ENCODE measurements at regions not wholly inside any gene's neighbourhood (a gene's known extent, or its start where the extent isn't known, plus 50 kb on each side); places are given as distances from the start of the nearest gene placed in this dataset.

GRCh38 chr2:183487326-183487725 lies 363.1 kb downstream of the NUP35 start:
- no peak overlapping the region for H3K4me3 ChIP-seq (replicated peaks in 1 of 2; ENCODE audit: low read depth in 2 of 2, low read length in 2 of 2)
- TF ChIP-seq CTCF (IDR thresholded peaks at IDR 0.05; ENCODE audit: low read depth, low read length) = no peak
- DNase-seq (ENCODE audit: low read depth in 2 of 2) = no peak

GRCh38 chr2:183488421-183488820 lies 364.2 kb downstream of the NUP35 start:
- DNase-seq (ENCODE audit: low read depth in 2 of 2) = no peak
- no peak for TF ChIP-seq CTCF (IDR thresholded peaks at IDR 0.05; ENCODE audit: low read depth, low read length)

GRCh38 chr2:183490489-183490888 lies 366.2 kb downstream of the NUP35 start:
- H3K4me3 ChIP-seq (replicated peaks in 1 of 2; ENCODE audit: low read depth in 2 of 2, low read length in 2 of 2) = no peak overlapping the region
- no peak for DNase-seq (ENCODE audit: low read depth in 2 of 2)
- no peak for TF ChIP-seq CTCF (IDR thresholded peaks at IDR 0.05; ENCODE audit: low read depth, low read length)

More at GRCh38 chr2:183488421-183488820, 364.2 kb downstream of the NUP35 start:
- H3K4me3 ChIP-seq (replicated peaks in 1 of 2; ENCODE audit: low read depth in 2 of 2, low read length in 2 of 2) = no peak overlapping the region

- H3K4me3 ChIP-seq (replicated peaks in 1 of 2; ENCODE audit: low read depth in 2 of 2, low read length in 2 of 2) = no peak overlapping the region
- no peak for TF ChIP-seq CTCF (IDR thresholded peaks at IDR 0.05; ENCODE audit: low read depth, low read length)
- peak; percentile 1 to 40 for DNase-seq (ENCODE audit: low read depth in 2 of 2)
Observed at GRCh38 chr2:183490914-183491313, 366.7 kb downstream of the NUP35 start.

GRCh38 chr2:183493040-183493439 lies 368.8 kb downstream of the NUP35 start:
- no peak overlapping the region for H3K4me3 ChIP-seq (replicated peaks in 1 of 2; ENCODE audit: low read depth in 2 of 2, low read length in 2 of 2)
- DNase-seq (ENCODE audit: low read depth in 2 of 2) = no peak
- no peak for TF ChIP-seq CTCF (IDR thresholded peaks at IDR 0.05; ENCODE audit: low read depth, low read length)

- no peak for TF ChIP-seq CTCF (IDR thresholded peaks at IDR 0.05; ENCODE audit: low read depth, low read length)
- DNase-seq (ENCODE audit: low read depth in 2 of 2) = no peak
- no peak overlapping the region for H3K4me3 ChIP-seq (replicated peaks in 1 of 2; ENCODE audit: low read depth in 2 of 2, low read length in 2 of 2)
Observed at GRCh38 chr2:183495079-183495478, 370.8 kb downstream of the NUP35 start.

- no peak for TF ChIP-seq CTCF (IDR thresholded peaks at IDR 0.05; ENCODE audit: low read depth, low read length)
- DNase-seq (ENCODE audit: low read depth in 2 of 2) = no peak
- H3K4me3 ChIP-seq (replicated peaks in 1 of 2; ENCODE audit: low read depth in 2 of 2, low read length in 2 of 2) = no peak overlapping the region
Observed at GRCh38 chr2:183495589-183496267, 371.5 kb downstream of the NUP35 start.
